Activated naive CD8-positive, alpha-beta T cell treated with anti-CD3 and anti-CD28 coated beads for 36 hours (primary cell): ENCODE measurements at regions not wholly inside any gene's neighbourhood (a gene's known extent, or its start where the extent isn't known, plus 50 kb on each side); places are given as distances from the start of the nearest gene placed in this dataset.

ENCODE experiments used
- DNase-seq: peaks from one replicate; pipeline ENCODE4 v3.0.0; 2021
- H3K27ac Mint-ChIP-seq: one replicate; pipeline ENCODE4 v1.8.0; 2022; ENCODE audit warnings: mild to moderate bottlenecking, moderate library complexity, mixed read lengths
- H3K27me3 Mint-ChIP-seq: one replicate; pipeline ENCODE4 v1.8.0; 2022; ENCODE audit warnings: mild to moderate bottlenecking, mixed read lengths
- H3K36me3 Mint-ChIP-seq: one replicate; pipeline ENCODE4 v1.8.0; 2021; ENCODE audit warnings: mild to moderate bottlenecking, mixed read lengths
- H3K4me1 Mint-ChIP-seq: one replicate; pipeline ENCODE4 v1.8.0; 2021; ENCODE audit warnings: mixed read lengths
- H3K4me3 Mint-ChIP-seq: one replicate; pipeline ENCODE4 v1.8.0; 2022; ENCODE audit warnings: mild to moderate bottlenecking, moderate library complexity, mixed read lengths
- H3K9me3 Mint-ChIP-seq: one replicate; pipeline ENCODE4 v1.8.0; 2022; ENCODE audit warnings: mixed read lengths

- no peaks in the 10 kb centered on the region for H3K9me3 Mint-ChIP-seq
- no peaks in the 10 kb centered on the region for H3K36me3 Mint-ChIP-seq
Observed at GRCh38 chr16:77645764-77646163, 76.5 kb upstream of the NUDT7 start.

GRCh38 chr16:77647726-77648125, 74.6 kb upstream of the NUDT7 start:
- Mint-ChIP-seq H3K4me3 (no peak overlapping the region), H3K27me3 (peaks cover 10% of the 10 kb centered on the region), H3K9me3 (no peaks in the 10 kb centered on the region), H3K4me1 (no peaks in the 10 kb centered on the region), H3K27ac (no peak overlapping the region), H3K36me3 (no peaks in the 10 kb centered on the region)
- no peak for DNase-seq

More at GRCh38 chr16:77645764-77646163, 76.5 kb upstream of the NUDT7 start:
- Mint-ChIP-seq H3K4me1 (no peaks in the 10 kb centered on the region), H3K4me3 (no peak overlapping the region), H3K27ac (no peak overlapping the region), H3K27me3 (peaks cover 10% of the 10 kb centered on the region)
- DNase-seq, result no peak

GRCh38 chr16:77650761-77651160, 71.6 kb upstream of the NUDT7 start:
- peaks cover 23% of the 10 kb centered on the region for H3K27me3 Mint-ChIP-seq
- H3K9me3 Mint-ChIP-seq, result no peaks in the 10 kb centered on the region
- no peak overlapping the region for H3K27ac Mint-ChIP-seq
- H3K4me1 Mint-ChIP-seq, result no peaks in the 10 kb centered on the region
- H3K4me3 Mint-ChIP-seq, result no peak overlapping the region
- no peak for DNase-seq
- H3K36me3 Mint-ChIP-seq, result no peaks in the 10 kb centered on the region

GRCh38 chr16:77652399-77652798, 69.9 kb upstream of the NUDT7 start:
- no peak overlapping the region for H3K27ac Mint-ChIP-seq
- no peaks in the 10 kb centered on the region for H3K36me3 Mint-ChIP-seq
- no peaks in the 10 kb centered on the region for H3K9me3 Mint-ChIP-seq
- H3K4me1 Mint-ChIP-seq, result no peaks in the 10 kb centered on the region
- no peak for DNase-seq
- H3K4me3 Mint-ChIP-seq, result no peak overlapping the region
- H3K27me3 Mint-ChIP-seq, result peaks cover 32% of the 10 kb centered on the region

- peaks cover 41% of the 10 kb centered on the region for H3K27me3 Mint-ChIP-seq
- no peak overlapping the region for H3K27ac Mint-ChIP-seq
- no peaks in the 10 kb centered on the region for H3K4me1 Mint-ChIP-seq
- H3K36me3 Mint-ChIP-seq, result no peaks in the 10 kb centered on the region
- no peaks in the 10 kb centered on the region for H3K9me3 Mint-ChIP-seq
- H3K4me3 Mint-ChIP-seq, result no peak overlapping the region
- DNase-seq, result no peak
Observed at GRCh38 chr16:77657016-77657415, 65.3 kb upstream of the NUDT7 start.

- DNase-seq, result no peak
- H3K36me3 Mint-ChIP-seq, result no peaks in the 10 kb centered on the region
- H3K4me3 Mint-ChIP-seq, result no peak overlapping the region
- peaks cover 11% of the 10 kb centered on the region for H3K9me3 Mint-ChIP-seq
- H3K4me1 Mint-ChIP-seq, result no peaks in the 10 kb centered on the region
- no peak overlapping the region for H3K27ac Mint-ChIP-seq
- peaks cover 36% of the 10 kb centered on the region for H3K27me3 Mint-ChIP-seq
Observed at GRCh38 chr16:77660311-77660710, 62.0 kb upstream of the NUDT7 start.

GRCh38 chr16:77662246-77662645, 60.1 kb upstream of the NUDT7 start:
- Mint-ChIP-seq H3K27me3 (peaks cover 40% of the 10 kb centered on the region), H3K4me1 (no peaks in the 10 kb centered on the region), H3K36me3 (no peaks in the 10 kb centered on the region), H3K27ac (no peak overlapping the region), H3K9me3 (peaks cover 11% of the 10 kb centered on the region), H3K4me3 (no peak overlapping the region)
- no peak for DNase-seq

- Mint-ChIP-seq H3K9me3 (peaks cover 11% of the 10 kb centered on the region), H3K36me3 (no peaks in the 10 kb centered on the region), H3K4me1 (no peaks in the 10 kb centered on the region), H3K4me3 (no peak overlapping the region), H3K27ac (no peak overlapping the region), H3K27me3 (peaks cover 35% of the 10 kb centered on the region)
- no peak for DNase-seq
Observed at GRCh38 chr16:77663711-77664110, 58.6 kb upstream of the NUDT7 start.

GRCh38 chr16:77666771-77667170, 55.5 kb upstream of the NUDT7 start:
- Mint-ChIP-seq H3K4me1 (no peaks in the 10 kb centered on the region), H3K27me3 (peaks cover 24% of the 10 kb centered on the region), H3K9me3 (peaks cover 11% of the 10 kb centered on the region), H3K27ac (no peak overlapping the region), H3K4me3 (no peak overlapping the region), H3K36me3 (no peaks in the 10 kb centered on the region)
- no peak for DNase-seq

- H3K4me3 Mint-ChIP-seq, result no peak overlapping the region
Observed at GRCh38 chr16:77668201-77668600, 54.1 kb upstream of the NUDT7 start.

GRCh38 chr16:77669057-77669456, 53.3 kb upstream of the NUDT7 start:
- H3K27ac Mint-ChIP-seq, result no peak overlapping the region
- H3K4me1 Mint-ChIP-seq, result no peaks in the 10 kb centered on the region
- no peak overlapping the region for H3K4me3 Mint-ChIP-seq
- no peaks in the 10 kb centered on the region for H3K36me3 Mint-ChIP-seq
- peaks cover 21% of the 10 kb centered on the region for H3K27me3 Mint-ChIP-seq
- no peak for DNase-seq
- no peaks in the 10 kb centered on the region for H3K9me3 Mint-ChIP-seq

More at GRCh38 chr16:77668201-77668600, 54.1 kb upstream of the NUDT7 start:
- no peak overlapping the region for H3K27ac Mint-ChIP-seq
- H3K4me1 Mint-ChIP-seq, result no peaks in the 10 kb centered on the region
- peaks cover 22% of the 10 kb centered on the region for H3K27me3 Mint-ChIP-seq
- H3K9me3 Mint-ChIP-seq, result peaks cover 1% of the 10 kb centered on the region
- H3K36me3 Mint-ChIP-seq, result no peaks in the 10 kb centered on the region
- DNase-seq, result no peak
